ENCODE measurements at regions not wholly inside any gene's neighbourhood (a gene's known extent, or its start where the extent isn't known, plus 50 kb on each side); places are given as distances from the start of the nearest gene placed in this dataset.
"Not testable (repeated sequence)": the region's sequence is repeated elsewhere in the genome, so short reads cannot be mapped to it uniquely, and the experiment has no call there.

DNA sequence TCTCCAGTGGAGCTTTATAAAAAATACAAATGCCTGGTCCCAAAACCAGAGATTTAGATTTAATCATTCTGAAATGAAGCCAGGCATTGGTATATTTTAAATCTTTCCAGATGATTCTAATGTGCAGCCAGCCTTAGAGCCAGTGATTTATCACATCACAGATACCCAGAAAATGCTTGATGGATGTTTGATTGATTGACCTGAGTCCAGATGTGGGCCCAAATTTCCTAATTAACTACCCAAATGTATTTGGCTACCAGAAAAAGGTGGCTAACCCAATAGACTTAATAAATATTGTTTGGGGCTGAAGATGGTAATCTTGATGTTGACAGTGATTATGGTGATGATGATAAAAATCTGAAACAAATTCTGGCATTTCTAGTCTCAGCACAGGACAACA is 93.1 kb downstream of the ABCC12 start:
- no peaks in the 10 kb centered on the region for H3K27me3 ChIP-seq
- H3K4me1 ChIP-seq = no peaks in the 10 kb centered on the region
- no peak for TF ChIP-seq POLR2A (IDR thresholded peaks at IDR 0.05)
- TF ChIP-seq, protein P1, sequence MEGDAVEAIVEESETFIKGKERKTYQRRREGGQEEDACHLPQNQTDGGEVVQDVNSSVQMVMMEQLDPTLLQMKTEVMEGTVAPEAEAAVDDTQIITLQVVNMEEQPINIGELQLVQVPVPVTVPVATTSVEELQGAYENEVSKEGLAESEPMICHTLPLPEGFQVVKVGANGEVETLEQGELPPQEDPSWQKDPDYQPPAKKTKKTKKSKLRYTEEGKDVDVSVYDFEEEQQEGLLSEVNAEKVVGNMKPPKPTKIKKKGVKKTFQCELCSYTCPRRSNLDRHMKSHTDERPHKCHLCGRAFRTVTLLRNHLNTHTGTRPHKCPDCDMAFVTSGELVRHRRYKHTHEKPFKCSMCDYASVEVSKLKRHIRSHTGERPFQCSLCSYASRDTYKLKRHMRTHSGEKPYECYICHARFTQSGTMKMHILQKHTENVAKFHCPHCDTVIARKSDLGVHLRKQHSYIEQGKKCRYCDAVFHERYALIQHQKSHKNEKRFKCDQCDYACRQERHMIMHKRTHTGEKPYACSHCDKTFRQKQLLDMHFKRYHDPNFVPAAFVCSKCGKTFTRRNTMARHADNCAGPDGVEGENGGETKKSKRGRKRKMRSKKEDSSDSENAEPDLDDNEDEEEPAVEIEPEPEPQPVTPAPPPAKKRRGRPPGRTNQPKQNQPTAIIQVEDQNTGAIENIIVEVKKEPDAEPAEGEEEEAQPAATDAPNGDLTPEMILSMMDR (IDR thresholded peaks at IDR 0.05) = no peak
- H3K4me3 ChIP-seq = no peak overlapping the region
- intact Hi-C loops (cut with DNase I) = no loop called here
- H3K27ac ChIP-seq = no peak overlapping the region
- H3K9me3 ChIP-seq = no peaks in the 10 kb centered on the region
- ATAC-seq = no peak
- no peak for DNase-seq
- no peaks in the 10 kb centered on the region for H3K36me3 ChIP-seq (replicated peaks in 1 of 2; ENCODE audit: insufficient read depth in 1 of 2, low read depth in 2 of 2)

DNA sequence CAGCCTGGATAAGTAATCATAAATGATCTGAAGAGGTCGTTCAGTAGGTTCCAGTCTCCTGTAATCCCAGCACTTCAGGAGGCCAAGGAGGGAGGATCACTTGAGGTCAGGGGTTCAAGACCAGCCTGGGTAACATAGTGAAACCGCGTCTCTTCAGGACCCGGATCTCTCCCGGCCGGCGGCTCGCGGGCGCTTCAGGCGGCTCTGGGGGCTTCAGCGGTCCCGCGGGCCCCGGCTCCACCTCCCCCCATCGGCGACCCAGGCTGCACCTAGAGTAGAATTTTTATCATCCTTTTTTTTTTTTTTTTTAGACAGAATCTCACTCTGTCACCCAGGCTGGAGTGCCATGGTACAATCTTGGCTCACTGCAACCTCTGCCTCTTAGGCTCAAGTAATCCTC is 95.9 kb downstream of the ABCC12 start:
- Histone ChIP-seq H3K4me1 (peaks cover 3% of the 10 kb centered on the region), H3K4me3 (no peak overlapping the region), H3K36me3 (replicated peaks in 1 of 2; ENCODE audit: insufficient read depth in 1 of 2, low read depth in 2 of 2) (no peaks in the 10 kb centered on the region), H3K27ac (no peak overlapping the region), H3K27me3 (no peaks in the 10 kb centered on the region), H3K9me3 (no peaks in the 10 kb centered on the region)
- WGBS, 2 donors = 87 to 93% methylated on average over 17 of the region's 17 CpGs
- no peak for DNase-seq
- ATAC-seq = no peak
- TF ChIP-seq, protein P1 (IDR thresholded peaks at IDR 0.05) = no peak
- intact Hi-C loops (cut with DNase I) = no loop called here

DNA sequence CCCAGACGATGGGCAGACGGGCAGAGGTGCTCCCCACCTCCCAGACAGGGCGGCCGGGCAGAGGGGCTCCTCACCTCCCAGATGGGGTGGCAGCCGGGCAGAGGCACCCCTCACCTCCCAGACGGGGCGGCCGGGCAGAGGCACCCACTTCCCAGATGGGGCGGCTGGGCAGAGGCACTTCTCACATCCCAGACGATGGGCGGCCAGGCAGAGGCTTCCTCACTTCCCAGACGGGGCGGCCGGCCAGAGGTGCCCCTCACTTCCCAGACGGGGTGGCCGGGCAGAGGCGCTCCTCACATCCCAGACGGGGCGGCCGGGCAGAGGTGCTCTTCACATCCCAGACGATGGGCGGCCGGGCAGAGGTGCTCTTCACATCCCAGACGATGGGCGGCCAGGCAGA is 96.6 kb downstream of the ABCC12 start:
- ATAC-seq; H3K9me3 ChIP-seq; H3K27ac ChIP-seq; DNase-seq; H3K4me1 ChIP-seq; H3K27me3 ChIP-seq; H3K36me3 ChIP-seq (replicated peaks in 1 of 2; ENCODE audit: insufficient read depth in 1 of 2, low read depth in 2 of 2); intact Hi-C loops (cut with DNase I); H3K4me3 ChIP-seq: not testable (repeated sequence)
- 91 to 96% methylated on average over 5 to 19 of the region's 25 CpGs for WGBS, 2 donors

GRCh38 chr16:48057048-48057447 is 98.7 kb downstream of the ABCC12 start:
- Histone ChIP-seq H3K27me3 (no peaks in the 10 kb centered on the region), H3K9me3 (no peaks in the 10 kb centered on the region), H3K27ac (no peak overlapping the region), H3K4me3 (no peak overlapping the region), H3K4me1 (peaks cover 6% of the 10 kb centered on the region), H3K36me3 (replicated peaks in 1 of 2; ENCODE audit: insufficient read depth in 1 of 2, low read depth in 2 of 2) (no peaks in the 10 kb centered on the region)
- no peak for ATAC-seq
- intact Hi-C loops (cut with DNase I) = no loop called here
- WGBS, 2 donors = 81 to 83% methylated on average over 3 of the region's 3 CpGs
- TF ChIP-seq, protein P1 (IDR thresholded peaks at IDR 0.05) = no peak
- TF ChIP-seq POLR2A (IDR thresholded peaks at IDR 0.05) = no peak
- DNase-seq = no peak

DNA sequence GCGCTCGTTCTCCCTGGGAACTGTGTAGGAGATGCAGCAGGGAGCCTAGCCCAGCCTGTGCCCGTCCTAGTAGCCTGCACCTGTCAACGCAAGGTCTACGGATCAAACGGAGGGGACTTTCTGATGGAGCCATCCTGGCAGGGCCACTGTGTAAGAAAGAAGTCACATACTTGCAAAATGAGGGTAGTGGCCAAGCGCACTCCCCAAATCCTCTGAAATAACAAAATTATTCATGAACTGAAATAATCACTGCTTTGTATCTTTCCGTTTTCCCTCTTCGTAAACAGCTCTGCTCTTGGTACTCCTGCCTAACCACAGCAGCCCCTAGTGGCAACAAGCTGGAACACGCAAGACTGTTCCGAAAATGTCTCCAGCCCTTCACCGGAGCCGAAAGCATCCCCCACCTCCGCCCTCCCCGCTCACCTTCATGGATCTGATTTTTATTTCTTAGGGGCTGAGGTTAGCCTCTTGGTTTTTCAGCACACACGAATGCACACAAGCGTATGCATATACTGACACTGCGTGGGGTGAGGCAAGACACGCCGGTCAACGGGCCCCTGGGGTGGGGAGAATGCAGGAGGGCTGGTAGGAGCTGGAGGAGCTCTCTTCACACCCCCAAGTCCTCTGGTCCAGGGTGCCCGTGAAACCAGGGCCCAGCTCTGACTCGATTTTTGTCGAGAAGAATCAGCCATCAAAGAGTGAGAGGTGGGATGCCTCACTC is 100.8 kb downstream of the ABCC12 start:
- H3K27ac ChIP-seq = no peak overlapping the region
- intact Hi-C loops (cut with DNase I) = no loop called here
- H3K4me3 ChIP-seq = no peak overlapping the region
- ATAC-seq = peak; percentile 52
- H3K9me3 ChIP-seq = no peaks in the 10 kb centered on the region
- peaks cover 6% of the 10 kb centered on the region for H3K4me1 ChIP-seq
- H3K27me3 ChIP-seq = no peaks in the 10 kb centered on the region
- no peak for TF ChIP-seq POLR2A (IDR thresholded peaks at IDR 0.05)
- TF ChIP-seq, protein P1 (IDR thresholded peaks at IDR 0.05) = peak; percentile 46 to 75 (median 65)
- no peaks in the 10 kb centered on the region for H3K36me3 ChIP-seq (replicated peaks in 1 of 2; ENCODE audit: insufficient read depth in 1 of 2, low read depth in 2 of 2)
- WGBS, 2 donors = 21 to 26% methylated on average over 24 of the region's 24 CpGs
- DNase-seq = peak; percentile 46 to 57 (median 52)

Data from body of pancreas (tissue), 4 donors.